ENCODE measurements at regions not wholly inside any gene's neighbourhood (a gene's known extent, or its start where the extent isn't known, plus 50 kb on each side); places are given as distances from the start of the nearest gene placed in this dataset.

- no peak overlapping the region for H3K27ac ChIP-seq (ENCODE audit: low read length)
- TF ChIP-seq EP300 (conservative IDR thresholded peaks at IDR 0.05; ENCODE audit: poor library complexity, severe bottlenecking) (no peak), SMC3 (conservative IDR thresholded peaks at IDR 0.05; ENCODE audit: poor library complexity) (no peak), RAD21 (conservative IDR thresholded peaks at IDR 0.05) (no peak), TAF1 (IDR thresholded peaks at IDR 0.05; ENCODE audit: low read depth) (no peak), POLR2AphosphoS5 (IDR thresholded peaks at IDR 0.05) (no peak), MXI1 (conservative IDR thresholded peaks at IDR 0.05; ENCODE audit: poor library complexity, severe bottlenecking) (no peak), EZH2 (IDR thresholded peaks at IDR 0.05; ENCODE audit: borderline replicate concordance, insufficient read depth, low read length, poor library complexity, severe bottlenecking) (no peak)
- TF ChIP-seq, protein P1, sequence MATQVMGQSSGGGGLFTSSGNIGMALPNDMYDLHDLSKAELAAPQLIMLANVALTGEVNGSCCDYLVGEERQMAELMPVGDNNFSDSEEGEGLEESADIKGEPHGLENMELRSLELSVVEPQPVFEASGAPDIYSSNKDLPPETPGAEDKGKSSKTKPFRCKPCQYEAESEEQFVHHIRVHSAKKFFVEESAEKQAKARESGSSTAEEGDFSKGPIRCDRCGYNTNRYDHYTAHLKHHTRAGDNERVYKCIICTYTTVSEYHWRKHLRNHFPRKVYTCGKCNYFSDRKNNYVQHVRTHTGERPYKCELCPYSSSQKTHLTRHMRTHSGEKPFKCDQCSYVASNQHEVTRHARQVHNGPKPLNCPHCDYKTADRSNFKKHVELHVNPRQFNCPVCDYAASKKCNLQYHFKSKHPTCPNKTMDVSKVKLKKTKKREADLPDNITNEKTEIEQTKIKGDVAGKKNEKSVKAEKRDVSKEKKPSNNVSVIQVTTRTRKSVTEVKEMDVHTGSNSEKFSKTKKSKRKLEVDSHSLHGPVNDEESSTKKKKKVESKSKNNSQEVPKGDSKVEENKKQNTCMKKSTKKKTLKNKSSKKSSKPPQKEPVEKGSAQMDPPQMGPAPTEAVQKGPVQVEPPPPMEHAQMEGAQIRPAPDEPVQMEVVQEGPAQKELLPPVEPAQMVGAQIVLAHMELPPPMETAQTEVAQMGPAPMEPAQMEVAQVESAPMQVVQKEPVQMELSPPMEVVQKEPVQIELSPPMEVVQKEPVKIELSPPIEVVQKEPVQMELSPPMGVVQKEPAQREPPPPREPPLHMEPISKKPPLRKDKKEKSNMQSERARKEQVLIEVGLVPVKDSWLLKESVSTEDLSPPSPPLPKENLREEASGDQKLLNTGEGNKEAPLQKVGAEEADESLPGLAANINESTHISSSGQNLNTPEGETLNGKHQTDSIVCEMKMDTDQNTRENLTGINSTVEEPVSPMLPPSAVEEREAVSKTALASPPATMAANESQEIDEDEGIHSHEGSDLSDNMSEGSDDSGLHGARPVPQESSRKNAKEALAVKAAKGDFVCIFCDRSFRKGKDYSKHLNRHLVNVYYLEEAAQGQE (IDR thresholded peaks at IDR 0.05; ENCODE audit: borderline replicate concordance) = no peak
- TF ChIP-seq, protein P2, sequence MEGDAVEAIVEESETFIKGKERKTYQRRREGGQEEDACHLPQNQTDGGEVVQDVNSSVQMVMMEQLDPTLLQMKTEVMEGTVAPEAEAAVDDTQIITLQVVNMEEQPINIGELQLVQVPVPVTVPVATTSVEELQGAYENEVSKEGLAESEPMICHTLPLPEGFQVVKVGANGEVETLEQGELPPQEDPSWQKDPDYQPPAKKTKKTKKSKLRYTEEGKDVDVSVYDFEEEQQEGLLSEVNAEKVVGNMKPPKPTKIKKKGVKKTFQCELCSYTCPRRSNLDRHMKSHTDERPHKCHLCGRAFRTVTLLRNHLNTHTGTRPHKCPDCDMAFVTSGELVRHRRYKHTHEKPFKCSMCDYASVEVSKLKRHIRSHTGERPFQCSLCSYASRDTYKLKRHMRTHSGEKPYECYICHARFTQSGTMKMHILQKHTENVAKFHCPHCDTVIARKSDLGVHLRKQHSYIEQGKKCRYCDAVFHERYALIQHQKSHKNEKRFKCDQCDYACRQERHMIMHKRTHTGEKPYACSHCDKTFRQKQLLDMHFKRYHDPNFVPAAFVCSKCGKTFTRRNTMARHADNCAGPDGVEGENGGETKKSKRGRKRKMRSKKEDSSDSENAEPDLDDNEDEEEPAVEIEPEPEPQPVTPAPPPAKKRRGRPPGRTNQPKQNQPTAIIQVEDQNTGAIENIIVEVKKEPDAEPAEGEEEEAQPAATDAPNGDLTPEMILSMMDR (IDR thresholded peaks at IDR 0.05; ENCODE audit: poor library complexity, severe bottlenecking) = no peak
- no peaks in the 10 kb centered on the region for H3K79me2 ChIP-seq (replicated peaks; ENCODE audit: insufficient read depth, low read length)
These were observed 185.1 kb upstream of the C14orf180 start for GRCh38 chr14:104394409-104394851.

DNA sequence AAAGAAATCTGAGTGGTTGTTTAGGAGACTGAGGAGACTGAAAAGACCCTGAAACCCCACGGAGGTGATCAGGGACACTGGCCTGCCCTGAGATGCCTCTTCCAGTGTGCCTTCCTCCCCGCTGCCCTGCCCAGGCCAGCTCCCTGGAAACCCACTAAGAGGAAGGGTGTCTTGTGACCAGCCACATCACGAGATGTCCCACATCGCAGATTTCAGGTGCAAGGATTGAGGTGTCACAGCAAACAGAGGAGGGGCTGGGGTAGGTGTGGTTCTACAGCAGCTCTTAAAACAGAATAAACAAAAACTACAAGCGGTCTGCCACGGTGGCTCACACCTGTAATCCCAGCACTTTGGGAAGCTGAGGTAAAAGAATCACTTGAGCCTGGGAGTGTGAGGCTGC is 184.3 kb upstream of the C14orf180 start:
- Histone ChIP-seq H3K4me2 (ENCODE audit: low read length) (no peak overlapping the region), H3K9me2 (ENCODE audit: insufficient read depth, low read length) (no peaks in the 10 kb centered on the region), H4K20me1 (ENCODE audit: insufficient read depth) (no peaks in the 10 kb centered on the region), H3K27ac (ENCODE audit: low read length) (no peak overlapping the region), H3K4me3 (ENCODE audit: low read length) (no peak overlapping the region), H3K9ac (ENCODE audit: low read length) (no peak overlapping the region), H3K79me2 (replicated peaks; ENCODE audit: insufficient read depth, low read length) (no peaks in the 10 kb centered on the region), H3F3A (ENCODE audit: insufficient read depth, low read length, poor library complexity, severe bottlenecking) (no peaks in the 10 kb centered on the region), H3K36me3 (ENCODE audit: insufficient read depth, low read length) (no peaks in the 10 kb centered on the region), H2AFZ (ENCODE audit: low read depth, low read length) (no peak overlapping the region), H3K9me3 (ENCODE audit: low read length) (no peaks in the 10 kb centered on the region), H3K27me3 (ENCODE audit: insufficient read depth, low read depth, low read length) (no peaks in the 10 kb centered on the region)
- TF ChIP-seq SMC3 (conservative IDR thresholded peaks at IDR 0.05; ENCODE audit: poor library complexity) (no peak), TAF1 (IDR thresholded peaks at IDR 0.05; ENCODE audit: low read depth) (no peak), EP300 (conservative IDR thresholded peaks at IDR 0.05; ENCODE audit: poor library complexity, severe bottlenecking) (no peak), MXI1 (conservative IDR thresholded peaks at IDR 0.05; ENCODE audit: poor library complexity, severe bottlenecking) (no peak), EZH2 (IDR thresholded peaks at IDR 0.05; ENCODE audit: borderline replicate concordance, insufficient read depth, low read length, poor library complexity, severe bottlenecking) (no peak), POLR2AphosphoS5 (IDR thresholded peaks at IDR 0.05) (no peak), RAD21 (conservative IDR thresholded peaks at IDR 0.05) (no peak)
- TF ChIP-seq, protein P1 (IDR thresholded peaks at IDR 0.05; ENCODE audit: borderline replicate concordance) = no peak
- TF ChIP-seq, protein P2 (IDR thresholded peaks at IDR 0.05; ENCODE audit: poor library complexity, severe bottlenecking) = no peak

More at GRCh38 chr14:104394409-104394851, 185.1 kb upstream of the C14orf180 start:
- H4K20me1 ChIP-seq (ENCODE audit: insufficient read depth) = no peaks in the 10 kb centered on the region
- no peak overlapping the region for H3K9ac ChIP-seq (ENCODE audit: low read length)
- no peaks in the 10 kb centered on the region for H3K27me3 ChIP-seq (ENCODE audit: insufficient read depth, low read depth, low read length)
- no peak overlapping the region for H3K4me3 ChIP-seq (ENCODE audit: low read length)
- no peaks in the 10 kb centered on the region for H3F3A ChIP-seq (ENCODE audit: insufficient read depth, low read length, poor library complexity, severe bottlenecking)
- H3K9me2 ChIP-seq (ENCODE audit: insufficient read depth, low read length) = no peaks in the 10 kb centered on the region
- H3K36me3 ChIP-seq (ENCODE audit: insufficient read depth, low read length) = no peaks in the 10 kb centered on the region
- no peaks in the 10 kb centered on the region for H3K9me3 ChIP-seq (ENCODE audit: low read length)
- H2AFZ ChIP-seq (ENCODE audit: low read depth, low read length) = no peak overlapping the region
- no peak overlapping the region for H3K4me2 ChIP-seq (ENCODE audit: low read length)
